ENCODE measurements at regions not wholly inside any gene's neighbourhood (a gene's known extent, or its start where the extent isn't known, plus 50 kb on each side); places are given as distances from the start of the nearest gene placed in this dataset.

DNA sequence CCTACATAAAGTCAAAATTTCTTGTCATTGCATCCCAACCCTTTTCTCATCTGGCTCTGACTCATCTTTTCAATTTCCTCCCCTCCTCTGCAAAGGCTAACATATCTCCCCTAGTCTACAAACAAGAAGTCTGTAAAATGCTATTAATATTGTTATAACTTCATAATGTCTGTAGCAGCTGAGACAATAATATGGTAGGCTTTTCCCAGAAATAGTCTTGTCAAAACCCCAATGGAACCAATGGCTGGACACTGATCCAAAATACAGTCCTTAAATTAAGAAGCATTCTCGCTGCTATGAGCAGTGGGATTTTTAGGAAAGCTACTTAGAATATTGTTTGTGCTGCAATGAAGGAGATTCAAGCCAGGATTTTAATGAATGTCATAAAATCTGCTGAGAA lies 131.4 kb downstream of the KLHL28 start:
- H3K36me3 ChIP-seq (ENCODE audit: control insufficient read depth, insufficient read depth, low read length): no peaks in the 10 kb centered on the region
- H3K4me2 ChIP-seq (ENCODE audit: insufficient read depth, low read length): no peak overlapping the region
- no peak overlapping the region for H2AFZ ChIP-seq (ENCODE audit: low read depth, low read length)
- no peak for DNase-seq (ENCODE audit: extremely low read depth in 1 of 4, low spot score in 3 of 4)
- in situ Hi-C loops (cut with MboI) (no loop called here), intact Hi-C loops (cut with micrococcal nuclease) (no loop called here)
- no peak overlapping the region for H3K9ac ChIP-seq (ENCODE audit: insufficient read depth in 1 of 2, low read depth in 2 of 2, low read length in 2 of 2)
- H3K27ac ChIP-seq (ENCODE audit: extremely low read depth, low read depth, low read length): no peak overlapping the region
- ChIA-PET CTCF (ENCODE audit: low intra/inter-chr PET ratio) (no interaction called here), POLR2A (interaction anchor here (1.3 kb wide), 1 partner anchor 16 kb away, joined by 4 read pairs; no protein-coding TSS in a partner anchor)
- no peak overlapping the region for H3K4me3 ChIP-seq
- no peaks in the 10 kb centered on the region for H3K9me1 ChIP-seq (ENCODE audit: control insufficient read depth, insufficient read depth, low read length)
- ATAC-seq: no peak
- no peaks in the 10 kb centered on the region for H3K9me3 ChIP-seq (replicated peaks; ENCODE audit: control insufficient read depth, insufficient read depth, low read depth, low read length)
- no peaks in the 10 kb centered on the region for H3K27me3 ChIP-seq (ENCODE audit: control insufficient read depth in 2 of 2, insufficient read depth in 2 of 2, low read length in 2 of 2)
- no peak for TF ChIP-seq ZNF445 (CRISPR knock-in tag; IDR thresholded peaks at IDR 0.05; ENCODE audit: low read depth)
- no peak for TF ChIP-seq TCF7 (IDR thresholded peaks at IDR 0.05; ENCODE audit: borderline replicate concordance)
- no peak for TF ChIP-seq ZNF584 (CRISPR knock-in tag; IDR thresholded peaks at IDR 0.05; ENCODE audit: low read depth)
- TF ChIP-seq EHMT2 (IDR thresholded peaks at IDR 0.05): no peak
- no peak for TF ChIP-seq YY1 (IDR thresholded peaks at IDR 0.05; ENCODE audit: borderline replicate concordance in 1 of 3, control insufficient read depth in 1 of 3, extremely low read depth in 1 of 3, insufficient read depth in 3 of 3, insufficient read length in 1 of 3, insufficient replicate concordance in 2 of 3, low read depth in 1 of 3, low read length in 2 of 3)
- TF ChIP-seq MYC (IDR thresholded peaks at IDR 0.05; ENCODE audit: low read depth, low read length): no peak
- no peak for TF ChIP-seq MYC (CRISPR knock-in tag; IDR thresholded peaks at IDR 0.05; ENCODE audit: borderline replicate concordance, low read depth)
- TF ChIP-seq ARID2 (IDR thresholded peaks at IDR 0.05): no peak
- TF ChIP-seq, protein P1, sequence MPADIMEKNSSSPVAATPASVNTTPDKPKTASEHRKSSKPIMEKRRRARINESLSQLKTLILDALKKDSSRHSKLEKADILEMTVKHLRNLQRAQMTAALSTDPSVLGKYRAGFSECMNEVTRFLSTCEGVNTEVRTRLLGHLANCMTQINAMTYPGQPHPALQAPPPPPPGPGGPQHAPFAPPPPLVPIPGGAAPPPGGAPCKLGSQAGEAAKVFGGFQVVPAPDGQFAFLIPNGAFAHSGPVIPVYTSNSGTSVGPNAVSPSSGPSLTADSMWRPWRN (IDR thresholded peaks at IDR 0.05; ENCODE audit: low read depth): no peak
- no peak for TF ChIP-seq ZNF707 (CRISPR knock-in tag; conservative IDR thresholded peaks at IDR 0.05)
- TF ChIP-seq RBFOX2 (IDR thresholded peaks at IDR 0.05; ENCODE audit: low read depth, low read length): no peak
- TF ChIP-seq GTF2E2 (tag; IDR thresholded peaks at IDR 0.05): no peak
- no peak for TF ChIP-seq KDM2B (CRISPR knock-in tag; IDR thresholded peaks at IDR 0.05)
- TF ChIP-seq NCOA6 (IDR thresholded peaks at IDR 0.05): no peak
- TF ChIP-seq, protein P2, sequence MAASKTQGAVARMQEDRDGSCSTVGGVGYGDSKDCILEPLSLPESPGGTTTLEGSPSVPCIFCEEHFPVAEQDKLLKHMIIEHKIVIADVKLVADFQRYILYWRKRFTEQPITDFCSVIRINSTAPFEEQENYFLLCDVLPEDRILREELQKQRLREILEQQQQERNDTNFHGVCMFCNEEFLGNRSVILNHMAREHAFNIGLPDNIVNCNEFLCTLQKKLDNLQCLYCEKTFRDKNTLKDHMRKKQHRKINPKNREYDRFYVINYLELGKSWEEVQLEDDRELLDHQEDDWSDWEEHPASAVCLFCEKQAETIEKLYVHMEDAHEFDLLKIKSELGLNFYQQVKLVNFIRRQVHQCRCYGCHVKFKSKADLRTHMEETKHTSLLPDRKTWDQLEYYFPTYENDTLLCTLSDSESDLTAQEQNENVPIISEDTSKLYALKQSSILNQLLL (CRISPR knock-in tag; IDR thresholded peaks at IDR 0.05; ENCODE audit: borderline replicate concordance): no peak
- no TSS peak for BruUV-seq (replicated peaks)
- 0% methylated on average over 1 of the region's 1 CpG for WGBS (ENCODE audit: insufficient coverage, low coverage, missing lambda C conversion rate)
- no peaks in the 10 kb centered on the region for H3K79me2 ChIP-seq (ENCODE audit: control insufficient read depth, insufficient read depth, low read length)
- H3K4me1 ChIP-seq (replicated peaks in 1 of 2; ENCODE audit: control insufficient read depth in 2 of 2, insufficient read depth in 2 of 2, low read length in 2 of 2): no peaks in the 10 kb centered on the region
- no peak for FAIRE-seq
- no peaks in the 10 kb centered on the region for H4K20me1 ChIP-seq (replicated peaks; ENCODE audit: control insufficient read depth, insufficient read depth, low read length)

All from K562 (cell line).